K562 (cell line): ENCODE measurements at regions not wholly inside any gene's neighbourhood (a gene's known extent, or its start where the extent isn't known, plus 50 kb on each side); places are given as distances from the start of the nearest gene placed in this dataset.

ENCODE experiments used
- ATAC-seq: fragments of 200-7000 bp; cut with Tn5 transposase; 3 replicates; pipeline ENCODE4 v1.9.1; 2020; ENCODE audit warnings: moderate library complexity
- BruUV-seq: library from RNA; stranded (reverse); fragments of 400-500 nt; replicated peaks from 2 replicates; lab custom pipeline; 2021; lab: Mats Ljungman, UMichigan
- CTCF ChIA-PET: fragments of 300-600 bp; formaldehyde crosslinking; extraction: SDS; loops from one replicate; lab custom pipeline; 2021; ENCODE audit warnings: low intra/inter-chr PET ratio; lab: Yijun Ruan, JAX
- POLR2A ChIA-PET: fragments of 300-600, 350-650 bp; sonication (Branson Sonifier 250); formaldehyde crosslinking; extraction: SDS; loops from one replicate; lab custom pipeline; 2021; ENCODE audit warnings: antibody characterized with exemption, inconsistent platforms; lab: Yijun Ruan, JAX
- DNase-seq, 4 experiments: peaks; one replicate each; pipeline versions ENCODE4 v3.0.0 to v3.0.0-alpha.2; 2011 to 2018; ENCODE audit warnings: low spot score in 3 of 4, mixed read lengths in 3 of 4; ENCODE audit errors: extremely low read depth in 1 of 4
- FAIRE-seq: peaks from 2 replicates; lab custom pipeline; 2011; peaks lifted over from hg19 to GRCh38; lab: Jason Lieb, UNC
- H2AFZ ChIP-seq: 2 replicates; pipeline ENCODE4 v1.6.0; 2011; ENCODE audit warnings: low read depth, low read length, control low read depth, inconsistent platforms
- H3K27ac ChIP-seq: fragments of 200-600 bp; 3 replicates; pipeline ENCODE4 v1.8.0; 2011; ENCODE audit warnings: low read depth, mild to moderate bottlenecking, control low read depth, inconsistent platforms, low read length, moderate library complexity, mixed read lengths; ENCODE audit errors: extremely low read depth
- H3K27me3 ChIP-seq, 2 experiments: fragments of 300-600 bp in 1 of 2; 2 replicates in 1 of 2; 3 replicates in 1 of 2; pipeline versions ENCODE4 v1.6.0 to v1.8.0; 2011; ENCODE audit warnings: inconsistent platforms in 2 of 2, low read length in 2 of 2, mild to moderate bottlenecking in 1 of 2, mixed read lengths in 1 of 2, moderate library complexity in 1 of 2; ENCODE audit not compliant: control insufficient read depth in 2 of 2, insufficient read depth in 2 of 2
- H3K36me3 ChIP-seq: fragments of 300-600 bp; 3 replicates; pipeline ENCODE4 v1.8.0; 2011; ENCODE audit warnings: mild to moderate bottlenecking, low read length, inconsistent platforms; ENCODE audit not compliant: control insufficient read depth, insufficient read depth
- H3K4me1 ChIP-seq, 2 experiments: fragments of 200-600 bp in 1 of 2; replicated peaks in 1 of 2; 2 replicates in 1 of 2; 3 replicates in 1 of 2; pipeline versions ENCODE4 v1.5.1 to v1.8.0; 2011; ENCODE audit warnings: inconsistent platforms in 2 of 2, low read length in 2 of 2, mild to moderate bottlenecking in 1 of 2, mixed read lengths in 1 of 2, moderate library complexity in 1 of 2; ENCODE audit not compliant: control insufficient read depth in 2 of 2, insufficient read depth in 2 of 2
- H3K4me2 ChIP-seq: 2 replicates; pipeline ENCODE4 v1.6.1; 2011; ENCODE audit warnings: low read length, control low read depth, inconsistent platforms, mixed read lengths; ENCODE audit not compliant: insufficient read depth
- H3K4me3 ChIP-seq: fragments of 200-600 bp; sonication (generic), shearing (Covaris generic); 2 replicates; pipeline ENCODE4 v1.5.1; 2016; ENCODE audit warnings: control low read depth, inconsistent platforms
- H3K79me2 ChIP-seq: fragments of 200-600 bp; 3 replicates; pipeline ENCODE4 v1.8.0; 2011; ENCODE audit warnings: low read length, inconsistent platforms; ENCODE audit not compliant: control insufficient read depth, insufficient read depth
- H3K9ac ChIP-seq, 2 experiments: 2 replicates each; pipeline versions ENCODE4 v1.6.0 to v1.6.1; 2011; ENCODE audit warnings: low read depth in 2 of 2, low read length in 2 of 2, control low read depth in 1 of 2, inconsistent platforms in 1 of 2, mild to moderate bottlenecking in 1 of 2, mixed read lengths in 1 of 2; ENCODE audit not compliant: insufficient read depth in 1 of 2
- H3K9me1 ChIP-seq: one replicate; pipeline ENCODE4 v1.6.0; 2011; ENCODE audit warnings: inconsistent platforms, mild to moderate bottlenecking, low read length, moderate library complexity; ENCODE audit not compliant: control insufficient read depth, insufficient read depth
- H3K9me3 ChIP-seq: replicated peaks from 2 replicates; pipeline ENCODE4 v1.5.1; 2011; ENCODE audit warnings: low read depth, low read length, inconsistent platforms; ENCODE audit not compliant: control insufficient read depth, insufficient read depth
- H4K20me1 ChIP-seq: replicated peaks from 2 replicates; pipeline ENCODE4 v1.6.1; 2011; ENCODE audit warnings: low read length, inconsistent platforms, mixed read lengths; ENCODE audit not compliant: control insufficient read depth, insufficient read depth
- GABPA ChIP-seq: fragments of 200-800 bp; sonication (Bioruptor generic); conservative IDR thresholded peaks from 2 replicates; pipeline ENCODE4 v1.6.1; 2016; ENCODE audit warnings: low read depth, missing genetic modification characterization, missing compliant biosample characterization
- KDM2B ChIP-seq: fragments of 250-450 bp; sonication (Bioruptor Pico); IDR thresholded peaks from 2 replicates; pipeline ENCODE4 v1.8.0; 2021; ENCODE audit warnings: mild to moderate bottlenecking, moderate library complexity
- MCM7 ChIP-seq, 2 experiments: fragments of 450-650 bp; IDR thresholded peaks; 2 replicates each; pipeline ENCODE4 v1.6.1; 2016 to 2018
- NR2F6 ChIP-seq: fragments of 450-650 bp; formaldehyde crosslinking; IDR thresholded peaks from 2 replicates; pipeline ENCODE4 v1.4.0; 2020; ENCODE audit warnings: mild to moderate bottlenecking
- OTX1 ChIP-seq: fragments of 450-650 bp; formaldehyde crosslinking; IDR thresholded peaks from 2 replicates; pipeline ENCODE4 v1.4.0; 2022; ENCODE audit warnings: mild to moderate bottlenecking
- SIRT6 ChIP-seq: IDR thresholded peaks from one replicate; pipeline ENCODE4 v1.6.1; 2012; ENCODE audit warnings: low read depth, mild to moderate bottlenecking, control low read depth, inconsistent platforms, low read length, moderate library complexity
- U2AF1 ChIP-seq: fragments of 200-400 bp; formaldehyde crosslinking; optimal IDR thresholded peaks from 2 replicates; pipeline ENCODE3; 2017; ENCODE audit warnings: mild to moderate bottlenecking, low read depth, low read length, moderate library complexity
- ZNF133 ChIP-seq: fragments of 250-450 bp; sonication (Bioruptor Pico); IDR thresholded peaks from 2 replicates; pipeline ENCODE4 v1.4.0; 2020; ENCODE audit warnings: mild to moderate bottlenecking
- ZNF354B ChIP-seq: fragments of 250-450 bp; sonication (Bioruptor Pico); IDR thresholded peaks from 2 replicates; pipeline ENCODE4 v1.4.0; 2020
- ZNF586 ChIP-seq: fragments of 450-650 bp; formaldehyde crosslinking; conservative IDR thresholded peaks from 2 replicates; pipeline ENCODE4 v1.4.0; 2020; ENCODE audit warnings: mild to moderate bottlenecking, moderate library complexity
- ZNF766 ChIP-seq: fragments of 200-800 bp; sonication (Bioruptor generic); conservative IDR thresholded peaks from 2 replicates; pipeline ENCODE4 v1.6.1; 2016; ENCODE audit warnings: missing genetic modification characterization, missing compliant biosample characterization
- WGBS: fragments of 100-300 bp; shearing (Covaris generic); methylation state at CpG from one replicate; pipeline ENCODE4 v1.1.6; 2016; ENCODE audit warnings: low coverage, mixed read lengths; ENCODE audit not compliant: insufficient coverage; ENCODE audit errors: missing lambda C conversion rate; 5-methylcytosine and 5-hydroxymethylcytosine counted together
- in situ Hi-C: fragments of 300-500 bp; cut with MboI; formaldehyde crosslinking; loops from 4 replicates; pipeline ENCODE4 v1.15.0; 2018; ENCODE audit warnings: inconsistent platforms, mixed read lengths
- intact Hi-C: fragments of 100-400 bp; cut with micrococcal nuclease; formaldehyde crosslinking; loops from 2 replicates; pipeline ENCODE4 v1.14.2; 2022
- TF ChIP-seq, protein P1 (sequence below): fragments of 450-650 bp; IDR thresholded peaks from 2 replicates; pipeline ENCODE4 v1.6.1; 2016; ENCODE audit warnings: low read depth, mild to moderate bottlenecking, moderate library complexity
- TF ChIP-seq, protein P2 (sequence below): fragments of 250-450 bp; sonication (Bioruptor Pico); IDR thresholded peaks from 2 replicates; pipeline ENCODE4 v1.8.0; 2021; ENCODE audit warnings: mild to moderate bottlenecking, moderate library complexity

DNA sequence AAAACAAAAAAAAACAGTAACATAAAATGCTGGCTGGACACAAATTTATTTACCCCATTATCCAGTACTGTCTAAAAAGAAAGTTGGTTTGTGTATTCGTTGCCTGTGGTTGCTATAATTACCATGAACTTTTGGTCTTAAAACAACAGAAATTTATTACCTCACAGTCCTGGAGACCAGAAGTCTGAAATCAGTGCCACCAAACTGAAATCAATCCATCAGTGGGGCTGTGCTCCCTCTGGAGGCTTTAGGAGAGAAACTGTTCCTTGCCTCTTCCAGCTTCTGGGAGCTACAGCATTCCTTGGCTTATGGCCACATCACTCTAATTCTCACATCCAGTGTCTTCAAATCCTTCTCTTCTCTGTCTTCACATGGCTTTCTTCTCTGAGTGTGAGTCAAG lies 79.4 kb downstream of the SNX5 start:
- BruUV-seq, result no TSS peak
- WGBS, result 0% methylated on average over 1 of the region's 1 CpG
- FAIRE-seq, result no peak
- no peak overlapping the region for H3K9ac ChIP-seq
- ChIA-PET POLR2A (no interaction called here), CTCF (no interaction called here)
- H3K27me3 ChIP-seq, result peaks cover 0 to 12% of the 10 kb centered on the region in 2 experiments; a peak in 2 of 5 replicates
- H3K9me1 ChIP-seq, result no peaks in the 10 kb centered on the region
- H3K4me3 ChIP-seq, result no peak overlapping the region
- DNase-seq, result no peak
- no peak for ATAC-seq
- H3K9me3 ChIP-seq, result no peaks in the 10 kb centered on the region
- no peaks in the 10 kb centered on the region for H4K20me1 ChIP-seq
- no peak overlapping the region for H3K4me2 ChIP-seq
- H3K4me1 ChIP-seq, result no peaks in the 10 kb centered on the region
- in situ Hi-C loops (no loop called here), intact Hi-C loops (no loop called here)
- TF ChIP-seq ZNF586, result no peak
- TF ChIP-seq KDM2B (CRISPR knock-in tag), result no peak
- no peak for TF ChIP-seq ZNF766 (CRISPR knock-in tag)
- TF ChIP-seq GABPA, result no peak
- TF ChIP-seq, protein P1, sequence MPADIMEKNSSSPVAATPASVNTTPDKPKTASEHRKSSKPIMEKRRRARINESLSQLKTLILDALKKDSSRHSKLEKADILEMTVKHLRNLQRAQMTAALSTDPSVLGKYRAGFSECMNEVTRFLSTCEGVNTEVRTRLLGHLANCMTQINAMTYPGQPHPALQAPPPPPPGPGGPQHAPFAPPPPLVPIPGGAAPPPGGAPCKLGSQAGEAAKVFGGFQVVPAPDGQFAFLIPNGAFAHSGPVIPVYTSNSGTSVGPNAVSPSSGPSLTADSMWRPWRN, result no peak
- no peak for TF ChIP-seq OTX1 (CRISPR knock-in tag)
- no peak for TF ChIP-seq NR2F6 (CRISPR knock-in tag)
- TF ChIP-seq ZNF133 (CRISPR knock-in tag), result no peak
- TF ChIP-seq SIRT6, result no peak
- TF ChIP-seq, protein P2, sequence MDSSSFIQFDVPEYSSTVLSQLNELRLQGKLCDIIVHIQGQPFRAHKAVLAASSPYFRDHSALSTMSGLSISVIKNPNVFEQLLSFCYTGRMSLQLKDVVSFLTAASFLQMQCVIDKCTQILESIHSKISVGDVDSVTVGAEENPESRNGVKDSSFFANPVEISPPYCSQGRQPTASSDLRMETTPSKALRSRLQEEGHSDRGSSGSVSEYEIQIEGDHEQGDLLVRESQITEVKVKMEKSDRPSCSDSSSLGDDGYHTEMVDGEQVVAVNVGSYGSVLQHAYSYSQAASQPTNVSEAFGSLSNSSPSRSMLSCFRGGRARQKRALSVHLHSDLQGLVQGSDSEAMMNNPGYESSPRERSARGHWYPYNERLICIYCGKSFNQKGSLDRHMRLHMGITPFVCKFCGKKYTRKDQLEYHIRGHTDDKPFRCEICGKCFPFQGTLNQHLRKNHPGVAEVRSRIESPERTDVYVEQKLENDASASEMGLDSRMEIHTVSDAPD (CRISPR knock-in tag), result no peak
- TF ChIP-seq ZNF354B (CRISPR knock-in tag), result no peak
- TF ChIP-seq U2AF1, result no peak
- no peak for TF ChIP-seq MCM7 (IDR thresholded peaks at IDR 0.05)
- H2AFZ ChIP-seq, result no peak overlapping the region
- no peaks in the 10 kb centered on the region for H3K79me2 ChIP-seq
- H3K36me3 ChIP-seq, result no peaks in the 10 kb centered on the region
- no peak overlapping the region for H3K27ac ChIP-seq
